NCI-H82 (cell line): ENCODE measurements at regions not wholly inside any gene's neighbourhood (a gene's known extent, or its start where the extent isn't known, plus 50 kb on each side); places are given as distances from the start of the nearest gene placed in this dataset.

Experiments
- DNase-seq: peaks from one replicate; lab custom pipeline; 2025; lab: John Stamatoyannopoulos, UW

DNA sequence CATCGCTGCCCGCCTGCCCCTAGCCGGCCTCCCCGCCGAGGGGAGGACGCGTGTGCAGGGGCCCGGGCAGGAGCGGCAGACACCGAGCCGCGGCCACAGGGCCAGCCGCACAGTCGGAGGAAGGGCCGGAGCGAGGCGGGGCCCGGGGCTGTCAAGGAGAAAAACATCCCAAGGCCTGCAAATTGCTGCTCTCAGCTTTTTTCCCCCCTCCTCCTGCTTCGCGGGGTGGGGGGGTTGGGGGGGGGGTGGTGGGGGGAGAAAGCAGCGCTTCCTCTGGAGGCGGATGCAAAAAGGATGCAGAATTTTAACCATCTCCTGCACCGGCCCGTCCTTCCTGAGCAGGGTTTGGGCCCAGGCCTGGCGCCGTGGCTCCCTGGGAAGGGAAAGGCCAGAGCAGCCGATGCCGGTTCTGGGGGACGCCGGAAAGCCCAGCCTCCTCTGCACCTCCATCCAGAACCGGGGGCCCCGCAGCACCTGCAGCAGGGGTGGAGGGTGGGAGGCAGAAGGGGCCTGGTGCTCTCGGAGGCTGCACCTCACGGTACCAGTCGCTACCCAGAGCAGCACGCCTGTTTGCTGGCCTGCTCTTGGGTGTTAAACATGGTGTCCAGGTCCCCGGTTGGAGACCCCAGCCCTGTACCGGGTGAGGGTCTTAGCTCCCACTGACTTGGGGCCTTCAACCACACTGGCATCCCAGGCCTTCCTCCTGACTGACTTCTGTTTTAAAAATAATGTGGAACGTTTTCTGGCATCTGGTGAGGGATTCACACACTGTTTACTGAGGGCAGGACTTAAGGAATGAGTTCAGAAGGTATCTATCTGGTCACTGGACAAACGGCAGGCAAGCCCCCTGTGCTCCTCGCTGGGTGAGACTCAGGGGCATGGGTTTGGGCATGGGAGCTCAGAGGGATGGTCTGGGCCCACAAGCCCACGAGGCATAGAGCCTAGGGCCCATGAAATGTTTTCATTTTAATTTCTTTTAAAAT is 77.4 kb upstream of the WNT7B start:
- DNase-seq, result no peak

DNA sequence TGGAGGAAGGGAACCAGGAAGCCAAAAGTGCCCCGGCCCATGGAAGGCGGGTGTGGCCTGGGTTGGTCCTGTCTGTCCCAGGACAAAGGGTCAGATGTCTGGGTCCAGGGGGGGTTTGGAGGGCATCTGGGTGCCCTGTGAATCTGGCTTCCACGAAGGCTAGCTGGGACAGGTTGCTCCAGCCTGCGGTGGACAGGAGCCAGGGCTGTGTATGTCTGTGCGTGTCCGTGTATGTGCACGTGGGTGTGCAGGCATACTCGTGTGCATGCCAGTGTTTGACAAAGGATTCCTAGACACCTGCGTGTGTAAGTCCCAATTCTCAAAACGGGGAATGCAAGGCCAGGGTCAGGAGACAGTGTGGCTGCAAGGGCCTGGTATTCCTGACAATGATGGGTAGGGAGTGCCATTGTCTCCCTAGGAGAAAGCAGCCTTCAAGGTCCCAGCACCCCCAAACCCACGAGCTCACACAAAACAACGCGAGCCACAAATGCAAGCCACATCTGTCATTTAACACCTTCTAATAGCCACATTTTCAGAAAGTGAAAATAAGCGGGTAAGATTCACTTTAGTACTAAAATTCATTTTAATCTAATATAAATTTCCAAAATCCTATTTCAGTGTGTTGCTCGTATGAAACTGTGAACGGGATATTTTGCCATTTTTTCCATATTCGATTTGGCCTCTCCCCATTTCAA is 78.4 kb upstream of the WNT7B start:
- DNase-seq, result no peak

DNA sequence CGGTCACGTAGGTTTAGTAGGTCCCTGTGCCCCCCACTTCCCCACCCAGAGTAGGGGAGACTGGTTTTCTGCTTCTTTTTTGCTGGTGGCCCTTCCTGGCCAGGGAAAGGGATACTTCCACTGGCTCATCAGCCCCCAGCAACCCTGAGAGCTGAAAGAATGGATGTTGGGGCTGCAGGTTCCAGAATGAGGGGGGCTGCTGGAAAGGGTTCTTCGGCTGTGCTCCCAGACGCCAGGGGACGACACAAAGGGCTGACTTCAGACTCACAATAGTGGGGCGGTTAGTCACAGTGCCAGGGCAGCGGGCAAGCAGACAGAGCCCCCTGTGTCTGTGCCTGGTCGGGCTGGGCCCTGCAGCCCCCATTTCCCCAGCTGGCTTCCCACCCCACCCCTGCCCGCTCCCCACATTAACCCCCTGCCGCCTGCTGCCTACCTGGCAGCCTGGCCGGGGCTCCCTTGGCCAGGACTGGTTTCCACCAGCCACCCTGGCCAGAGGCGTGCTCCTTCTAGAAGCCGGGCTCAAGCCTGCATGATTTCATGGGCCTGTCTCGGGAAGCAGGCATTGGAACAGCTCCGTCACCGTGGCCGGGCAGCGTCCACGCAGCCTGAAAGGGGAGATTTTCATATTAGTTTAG is 79.1 kb upstream of the WNT7B start:
- DNase-seq, result no peak

DNA sequence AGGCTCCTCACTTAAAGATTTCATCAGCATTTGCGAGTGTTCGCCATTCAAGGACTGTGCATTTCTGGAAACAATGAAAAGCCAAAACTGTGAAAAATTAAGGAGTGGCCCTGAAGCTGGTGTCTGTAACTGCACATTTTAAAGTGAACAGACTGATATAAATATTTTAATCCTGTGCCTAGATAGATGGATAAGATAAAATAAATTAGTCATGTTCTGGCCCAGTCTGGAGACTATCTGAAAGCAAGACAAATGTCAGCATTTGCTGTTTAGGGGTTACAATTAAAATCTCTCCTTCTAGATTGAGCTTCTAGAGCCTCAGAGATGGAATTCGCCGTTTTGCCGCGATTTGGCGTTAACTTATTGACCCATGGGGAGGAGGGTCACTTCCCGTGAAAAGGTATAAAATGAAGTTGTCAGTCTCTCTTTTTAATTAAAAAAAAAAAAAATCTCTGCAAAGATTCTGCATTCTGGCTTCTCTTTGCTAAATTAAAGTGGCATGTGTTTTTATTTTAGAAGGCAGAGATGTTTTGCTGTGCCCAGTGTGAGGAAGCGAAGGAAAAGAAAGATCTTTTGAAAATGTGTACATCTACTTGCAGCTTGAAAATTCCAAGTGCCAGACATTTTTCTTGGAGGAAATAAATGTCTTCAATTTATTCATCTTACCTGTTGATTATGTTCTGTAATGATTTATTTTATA is 79.7 kb upstream of the WNT7B start:
- DNase-seq, result no peak

DNA sequence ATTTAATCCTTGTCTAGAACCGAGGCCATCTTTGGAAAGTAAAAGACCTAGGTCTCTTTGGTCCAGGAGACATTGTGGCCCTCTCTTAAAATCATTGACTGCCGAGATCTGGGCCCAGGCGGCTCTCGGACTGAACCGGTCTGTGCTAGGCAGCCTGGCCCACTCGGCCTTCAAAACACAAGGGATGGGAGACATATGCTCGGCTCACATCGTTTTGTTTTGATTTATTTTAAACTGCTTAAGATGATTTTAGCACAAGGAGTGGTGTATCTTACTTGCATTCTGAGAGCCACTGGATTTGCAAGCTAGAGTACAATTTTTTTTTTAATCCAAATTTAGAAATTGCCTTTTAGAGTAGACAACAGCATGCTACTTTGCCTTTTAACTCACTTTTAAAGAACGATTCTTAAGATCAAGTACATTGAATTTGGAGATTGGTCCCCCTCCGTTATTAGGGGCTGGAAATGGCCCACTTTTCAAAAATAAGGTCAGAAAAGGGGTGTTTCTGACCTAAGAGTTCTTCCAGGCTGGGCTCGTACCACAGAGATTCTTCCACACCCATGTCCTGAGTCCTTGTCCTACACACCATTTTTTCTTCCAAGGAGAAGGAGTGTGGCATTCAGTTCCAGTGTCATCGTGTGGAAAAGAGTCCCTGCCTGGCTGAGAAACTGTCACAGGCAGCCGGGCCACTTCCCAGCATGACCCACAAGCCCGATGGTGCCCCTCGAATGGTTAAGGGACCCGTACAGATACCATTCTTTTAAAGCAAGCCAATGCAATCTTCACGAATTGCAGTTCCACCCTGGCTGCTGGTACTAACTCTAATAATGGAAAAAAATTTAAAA is 80.5 kb upstream of the WNT7B start:
- DNase-seq, result no peak

DNA sequence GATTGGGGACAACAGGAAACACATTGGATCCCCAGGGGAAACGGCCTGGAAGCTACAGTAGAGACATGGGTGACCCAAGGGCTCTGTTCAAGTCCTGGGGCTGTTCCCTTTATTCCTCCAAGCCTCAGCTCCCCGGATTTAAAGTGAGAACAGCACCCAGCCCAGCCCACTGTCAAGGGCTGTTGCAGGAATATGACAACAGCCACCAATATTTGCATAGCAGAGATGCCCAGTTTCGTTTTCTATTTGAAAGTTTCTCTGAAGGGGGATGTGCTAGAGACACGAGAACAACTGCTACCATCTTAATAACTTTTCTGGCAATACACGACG is 81.1 kb upstream of the WNT7B start:
- DNase-seq, result no peak

DNA sequence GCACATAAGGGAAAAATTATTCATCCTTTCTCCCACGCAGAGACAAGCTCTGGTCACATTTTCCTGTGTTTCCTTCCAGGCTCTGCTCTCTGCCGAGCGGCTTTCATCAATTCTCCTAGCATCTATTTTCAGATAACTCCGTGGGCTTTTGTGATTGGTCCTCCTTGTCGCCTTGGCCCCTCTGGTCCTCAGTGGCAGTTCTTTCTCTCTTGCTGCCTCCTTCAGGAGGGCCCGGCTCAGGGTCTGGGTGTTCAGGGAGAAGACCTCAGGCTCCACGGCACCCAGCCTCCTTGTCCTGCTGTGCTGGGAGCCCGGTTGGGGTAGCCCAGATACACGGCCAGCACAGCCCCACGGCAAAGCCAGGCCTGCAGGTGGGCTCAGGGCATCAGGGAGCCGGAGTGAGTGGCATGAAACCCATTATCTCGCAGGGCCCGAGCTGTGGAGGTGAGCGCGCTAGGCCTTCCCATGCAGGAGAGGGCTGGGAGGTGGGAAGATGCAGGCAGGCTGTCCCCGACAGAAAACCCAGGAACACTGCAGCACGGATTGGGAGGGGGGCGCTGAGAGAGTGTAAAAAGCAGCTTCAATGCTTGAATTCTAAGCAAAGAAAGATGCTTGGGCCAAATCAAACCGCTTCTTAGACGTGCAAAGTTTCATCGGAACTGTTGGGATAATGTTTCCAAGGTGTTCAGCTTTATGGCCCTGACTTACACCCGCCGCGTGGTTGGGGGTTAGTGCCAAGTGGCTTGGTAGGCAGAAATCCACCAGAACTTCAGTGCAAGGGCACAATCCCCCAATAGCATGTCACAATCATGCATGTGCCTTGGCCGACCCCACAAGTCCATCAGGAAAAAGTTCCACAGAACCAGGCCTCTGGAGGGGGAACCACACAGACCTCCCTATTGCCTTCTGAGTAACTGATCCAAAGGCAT is 81.9 kb upstream of the WNT7B start:
- DNase-seq, result no peak

DNA sequence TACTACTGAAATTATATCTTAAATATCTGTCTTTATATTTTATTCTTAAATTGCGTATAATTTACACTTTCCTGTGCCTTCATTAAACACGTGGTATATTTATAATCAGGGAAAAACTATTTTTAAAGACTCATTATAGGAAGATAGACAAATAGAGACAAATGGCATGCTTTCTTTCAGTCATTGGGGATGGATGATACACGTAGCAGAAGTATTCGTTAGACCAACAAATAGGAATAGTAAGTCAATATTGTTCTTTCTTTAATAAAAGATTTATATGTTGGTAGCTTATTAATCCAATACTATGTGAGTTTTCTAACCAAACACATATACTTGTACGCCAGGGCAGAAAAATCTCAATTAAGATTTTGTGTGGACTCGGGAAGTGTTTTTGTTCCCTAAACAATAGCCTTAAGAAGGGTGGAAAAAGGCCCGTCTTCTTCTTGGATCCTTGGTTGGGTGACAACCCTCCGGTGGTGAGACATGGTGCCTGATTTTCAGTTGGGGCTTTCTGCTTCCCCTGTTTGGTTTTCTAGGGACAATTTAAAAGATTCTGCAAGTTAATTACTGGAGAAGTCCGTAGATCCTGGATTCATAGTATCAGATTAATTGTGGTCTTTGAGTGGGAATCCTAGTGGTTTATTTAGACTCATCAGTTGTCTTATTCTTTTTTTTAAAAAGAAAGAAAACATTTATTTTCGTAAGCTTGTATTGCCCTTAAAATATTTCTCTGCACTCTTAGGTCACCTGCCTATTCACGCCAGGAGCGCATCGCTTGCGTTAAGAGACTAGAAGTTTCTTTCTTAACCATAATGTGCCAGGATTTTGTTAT is 83.5 kb upstream of the WNT7B start:
- DNase-seq, result peak; percentile 22

DNA sequence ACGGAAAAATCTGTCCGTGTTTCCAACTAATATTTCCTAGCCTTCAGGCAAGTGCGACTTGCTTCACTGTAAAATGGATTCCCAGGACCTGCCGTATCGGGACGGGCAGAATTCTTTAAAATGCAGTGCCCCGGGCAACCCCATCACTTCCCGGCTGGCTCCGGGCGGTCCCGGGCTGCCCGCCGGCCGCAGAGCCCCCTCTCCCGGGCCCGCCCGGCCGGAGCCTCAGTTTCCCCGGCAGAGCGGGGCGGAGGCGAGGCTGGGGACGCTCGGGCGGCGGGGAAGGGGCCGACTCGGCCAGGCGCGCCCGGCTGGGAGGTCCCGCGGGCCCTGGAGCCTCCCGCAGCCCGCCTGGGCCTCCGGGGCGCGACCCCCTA is 84.2 kb upstream of the WNT7B start:
- DNase-seq, result no peak

DNA sequence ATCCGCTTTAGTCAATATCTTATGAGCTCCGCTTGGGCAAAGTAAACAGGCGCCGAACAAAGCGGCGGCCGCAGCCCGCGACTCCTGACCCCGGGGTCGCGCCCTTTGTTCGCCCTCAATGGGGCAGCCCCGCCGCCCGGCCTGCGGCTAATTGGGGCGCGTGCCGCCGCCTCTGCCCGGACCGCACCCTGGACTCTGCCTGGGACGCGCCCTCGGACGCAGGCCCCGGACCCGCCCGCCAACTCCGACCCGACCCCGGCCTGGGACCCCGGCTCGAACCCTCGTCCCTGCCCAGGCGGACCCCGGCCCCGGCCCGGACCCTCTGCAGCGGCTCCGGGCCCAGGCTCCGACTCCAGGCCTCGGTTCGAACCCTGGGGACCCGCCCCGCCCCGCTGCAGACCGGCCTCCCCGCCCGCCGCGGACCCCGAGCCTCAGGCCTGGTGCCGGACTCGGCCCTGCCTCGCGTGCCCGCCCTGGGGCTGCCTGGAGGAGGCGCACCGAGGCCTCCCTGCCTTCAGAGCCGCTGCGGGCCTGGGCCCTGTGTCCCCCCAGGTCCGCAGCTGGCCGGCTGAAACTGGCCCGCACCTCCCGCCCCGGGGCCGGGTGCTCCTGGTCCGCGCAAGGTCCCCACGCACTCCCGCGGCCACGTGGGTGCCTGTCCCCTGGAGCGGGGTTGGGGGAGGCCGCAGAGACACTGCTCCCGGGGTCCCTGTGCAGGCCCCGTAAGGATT is 84.7 kb upstream of the WNT7B start:
- DNase-seq, result no peak

DNA sequence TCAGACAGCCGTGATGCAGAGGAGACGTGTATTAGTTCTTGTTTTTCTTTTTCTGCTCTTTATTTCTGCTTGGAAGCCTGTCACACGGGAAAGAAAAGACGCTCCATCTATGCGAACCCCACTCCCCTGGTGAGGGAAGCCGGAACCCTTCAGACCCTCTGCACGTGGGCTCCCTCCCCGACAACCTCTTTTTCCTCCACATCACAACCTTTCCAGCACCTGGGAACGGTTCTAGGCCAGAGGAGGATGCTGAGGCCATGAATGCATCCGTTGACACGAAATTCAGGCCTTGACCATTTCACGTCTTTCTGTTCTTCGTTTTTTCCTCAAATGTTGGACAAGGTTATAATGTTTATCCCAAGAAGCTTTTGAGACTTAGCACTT is 85.3 kb upstream of the WNT7B start:
- DNase-seq, result no peak

DNA sequence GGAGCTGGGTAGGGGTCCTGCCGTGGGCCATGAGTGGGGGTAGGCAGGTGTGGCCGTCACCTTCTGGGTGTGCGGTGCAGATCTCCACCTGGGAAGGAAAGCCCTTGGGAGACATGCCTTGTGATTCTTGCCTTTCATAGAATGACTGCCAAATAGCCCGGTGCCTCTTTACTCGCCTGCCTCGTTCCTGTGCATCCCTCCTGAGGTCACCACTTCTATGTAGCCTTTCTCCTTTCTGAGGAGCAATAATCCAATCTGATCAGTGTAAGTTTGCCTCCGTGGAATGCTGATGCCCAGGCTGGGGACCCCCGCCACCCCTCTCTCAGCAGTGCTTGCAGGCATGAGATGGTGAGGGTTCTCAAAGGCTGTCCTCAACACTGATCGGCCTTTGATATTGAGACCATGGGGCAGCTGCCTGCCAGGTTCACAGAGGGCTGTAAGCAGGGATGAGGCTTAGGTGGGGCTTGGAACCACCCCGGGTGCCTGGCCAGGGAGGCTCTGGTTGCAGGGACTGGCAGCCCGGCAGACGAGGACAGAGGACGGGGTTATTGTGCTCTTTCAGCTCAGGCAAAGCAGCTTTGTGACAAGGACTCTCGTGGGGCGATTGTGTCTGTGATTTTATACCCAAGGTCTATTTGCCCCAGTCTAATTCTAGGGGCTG is 86.1 kb upstream of the WNT7B start:
- no peak for DNase-seq

DNA sequence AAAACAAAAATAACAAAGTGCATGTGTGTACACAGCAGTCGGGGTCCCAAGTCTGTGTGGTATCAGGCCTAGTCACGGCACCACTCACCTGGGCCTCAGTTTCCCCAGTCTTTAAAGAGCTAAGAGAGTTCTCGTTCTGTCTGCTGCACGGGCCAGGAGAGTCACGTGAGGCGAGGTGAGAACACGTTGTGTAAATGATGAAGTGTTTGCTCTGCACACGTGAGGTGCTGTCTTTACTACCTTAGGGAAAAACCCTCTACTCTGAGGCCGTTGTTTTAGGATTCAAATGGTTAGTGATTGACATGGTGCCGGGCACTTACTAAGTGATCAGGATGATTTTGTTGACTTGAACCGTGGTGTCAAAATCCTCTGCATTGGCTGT is 86.5 kb upstream of the PPARA start:
- no peak for DNase-seq

DNA sequence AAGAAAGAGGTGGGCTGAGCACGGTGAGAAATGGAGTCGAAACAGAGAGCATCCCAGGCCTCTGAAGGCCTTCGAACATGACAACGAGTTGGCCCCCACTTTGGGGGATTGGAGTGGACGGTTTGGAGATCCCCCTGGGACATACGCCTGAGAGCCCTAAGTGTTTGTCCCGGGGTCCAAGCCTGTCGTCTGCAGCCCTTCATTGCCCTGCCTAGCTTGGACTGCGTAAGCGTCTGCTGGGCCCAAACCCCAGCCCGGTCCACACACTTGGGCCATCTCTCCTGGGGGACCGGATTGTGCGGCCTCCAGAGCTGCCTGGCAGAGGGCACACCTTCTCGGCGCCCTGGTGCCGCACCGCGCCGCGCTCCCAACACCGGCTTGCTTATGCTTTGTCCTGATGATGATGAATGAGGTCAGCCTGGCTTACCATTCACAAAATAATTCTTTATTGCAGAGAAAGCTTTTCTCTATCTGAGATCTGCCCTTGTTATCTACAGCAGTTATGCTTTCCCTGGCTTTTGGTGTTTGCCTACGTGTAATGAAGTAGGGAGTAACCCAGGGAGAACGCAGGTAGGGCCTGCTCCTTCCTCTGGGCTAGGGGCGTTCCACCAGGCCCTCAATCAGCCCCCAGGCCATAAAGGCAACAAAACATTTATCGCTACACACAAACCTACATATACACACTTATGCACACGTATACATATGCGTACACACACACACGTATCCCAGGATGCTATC is 85.9 kb upstream of the PPARA start:
- no peak for DNase-seq

DNA sequence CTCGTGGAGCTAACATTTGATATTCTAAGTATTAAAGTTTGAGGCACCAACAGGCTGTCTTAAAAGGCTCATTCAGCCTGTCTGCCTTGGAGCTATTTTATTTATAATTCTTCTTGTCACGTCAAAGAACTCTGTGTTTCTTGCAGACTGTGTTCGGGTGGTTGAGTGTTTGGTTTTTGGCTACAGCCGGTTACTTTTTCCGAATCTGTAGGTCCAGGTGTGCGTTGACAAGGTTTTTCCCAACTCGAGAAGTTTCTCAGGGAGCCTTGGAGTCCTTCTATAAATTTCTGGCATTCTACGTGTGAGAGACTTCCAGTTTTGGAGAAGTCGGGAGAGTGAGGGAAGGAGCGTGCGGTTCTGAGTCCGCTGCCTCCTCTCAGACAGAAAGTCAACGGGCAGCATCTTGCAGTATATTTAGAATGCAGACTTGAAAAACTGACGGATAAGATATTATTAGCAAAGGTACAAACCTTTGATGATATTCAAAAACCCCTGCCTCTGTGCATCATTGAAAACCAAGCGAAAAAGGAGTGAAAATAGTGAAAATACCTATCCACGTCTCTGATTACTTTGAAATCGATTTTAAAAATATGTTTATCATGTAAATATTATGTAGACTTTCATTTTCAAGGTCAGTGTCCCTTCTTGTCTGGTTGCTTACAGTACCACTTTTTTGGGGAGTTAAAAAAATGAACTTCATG is 85.2 kb upstream of the PPARA start:
- no peak for DNase-seq

DNA sequence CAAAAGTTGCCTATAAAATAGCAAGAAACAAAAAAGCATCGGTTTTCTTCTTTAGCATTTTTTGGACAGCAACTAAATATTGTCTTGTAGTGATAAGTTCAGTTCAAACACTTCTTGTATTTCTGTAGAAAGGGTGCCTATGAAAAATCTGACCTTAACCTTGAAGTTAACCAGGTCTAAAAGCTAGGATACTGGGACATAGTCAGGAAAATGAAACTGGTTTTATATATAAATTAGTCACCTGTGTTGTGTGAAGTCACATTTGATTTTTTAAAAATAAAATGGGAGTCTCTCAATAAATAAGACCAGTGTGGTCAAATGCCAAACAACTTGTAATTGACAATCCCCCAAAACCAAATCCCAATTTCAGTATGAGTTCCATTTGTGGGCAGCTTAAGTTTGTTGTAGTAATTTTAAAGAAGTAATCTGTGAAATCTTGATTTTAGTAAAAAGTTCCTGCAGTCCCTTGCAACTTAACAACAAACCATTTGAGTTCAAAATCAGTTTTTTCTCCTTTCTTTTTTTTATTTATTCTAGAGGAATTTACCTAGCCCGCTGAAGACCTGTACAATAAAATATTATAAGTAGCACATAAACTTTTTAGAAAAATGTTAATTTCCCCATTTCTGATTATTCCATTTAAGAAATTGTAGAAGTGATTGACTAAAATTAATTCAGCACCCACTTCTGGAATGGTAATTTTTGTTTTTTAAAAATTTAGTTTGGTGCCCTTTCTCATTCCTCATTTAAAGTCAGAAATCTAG is 84.5 kb upstream of the PPARA start:
- no peak for DNase-seq
